ENCODE measurements at regions not wholly inside any gene's neighbourhood (a gene's known extent, or its start where the extent isn't known, plus 50 kb on each side); places are given as distances from the start of the nearest gene placed in this dataset.

DNA sequence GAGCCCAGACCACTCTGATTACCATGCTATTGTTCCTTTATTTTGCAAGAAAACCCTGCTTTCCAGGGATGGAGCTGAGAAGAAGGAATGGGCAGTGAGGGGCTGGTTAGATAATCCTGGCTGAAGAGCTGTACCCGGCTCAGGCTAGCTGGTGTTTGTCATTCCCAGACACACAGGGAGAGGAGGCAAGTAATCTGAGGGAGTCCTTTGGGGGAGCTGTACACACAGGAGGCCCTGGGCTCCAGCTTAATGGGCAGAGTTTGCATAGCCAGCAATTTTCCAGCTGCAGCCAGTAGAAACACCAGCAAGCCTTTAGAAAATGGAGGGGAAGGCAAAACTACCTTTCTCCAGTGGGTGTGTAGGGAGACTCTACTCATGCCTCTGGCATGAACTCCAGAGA is 259.3 kb downstream of the SOX11 start:
- TF ChIP-seq, protein P1, sequence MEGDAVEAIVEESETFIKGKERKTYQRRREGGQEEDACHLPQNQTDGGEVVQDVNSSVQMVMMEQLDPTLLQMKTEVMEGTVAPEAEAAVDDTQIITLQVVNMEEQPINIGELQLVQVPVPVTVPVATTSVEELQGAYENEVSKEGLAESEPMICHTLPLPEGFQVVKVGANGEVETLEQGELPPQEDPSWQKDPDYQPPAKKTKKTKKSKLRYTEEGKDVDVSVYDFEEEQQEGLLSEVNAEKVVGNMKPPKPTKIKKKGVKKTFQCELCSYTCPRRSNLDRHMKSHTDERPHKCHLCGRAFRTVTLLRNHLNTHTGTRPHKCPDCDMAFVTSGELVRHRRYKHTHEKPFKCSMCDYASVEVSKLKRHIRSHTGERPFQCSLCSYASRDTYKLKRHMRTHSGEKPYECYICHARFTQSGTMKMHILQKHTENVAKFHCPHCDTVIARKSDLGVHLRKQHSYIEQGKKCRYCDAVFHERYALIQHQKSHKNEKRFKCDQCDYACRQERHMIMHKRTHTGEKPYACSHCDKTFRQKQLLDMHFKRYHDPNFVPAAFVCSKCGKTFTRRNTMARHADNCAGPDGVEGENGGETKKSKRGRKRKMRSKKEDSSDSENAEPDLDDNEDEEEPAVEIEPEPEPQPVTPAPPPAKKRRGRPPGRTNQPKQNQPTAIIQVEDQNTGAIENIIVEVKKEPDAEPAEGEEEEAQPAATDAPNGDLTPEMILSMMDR (IDR thresholded peaks at IDR 0.05) = no peak
- DNase-seq (ENCODE audit: low spot score) = no peak
- H3K4me1 ChIP-seq (ENCODE audit: control insufficient read depth in 1 of 2, low read depth in 2 of 2) = no peaks in the 10 kb centered on the region
- H3K36me3 ChIP-seq = no peaks in the 10 kb centered on the region
- H3K9me3 ChIP-seq = no peaks in the 10 kb centered on the region
- H3K27me3 ChIP-seq (replicated peaks; ENCODE audit: insufficient read depth) = no peaks in the 10 kb centered on the region
- ATAC-seq (ENCODE audit: insufficient number of reproducible peaks, low FRiP score, low read depth) = no peak
- no peak overlapping the region for H3K4me3 ChIP-seq
- no peak overlapping the region for H3K27ac ChIP-seq

DNA sequence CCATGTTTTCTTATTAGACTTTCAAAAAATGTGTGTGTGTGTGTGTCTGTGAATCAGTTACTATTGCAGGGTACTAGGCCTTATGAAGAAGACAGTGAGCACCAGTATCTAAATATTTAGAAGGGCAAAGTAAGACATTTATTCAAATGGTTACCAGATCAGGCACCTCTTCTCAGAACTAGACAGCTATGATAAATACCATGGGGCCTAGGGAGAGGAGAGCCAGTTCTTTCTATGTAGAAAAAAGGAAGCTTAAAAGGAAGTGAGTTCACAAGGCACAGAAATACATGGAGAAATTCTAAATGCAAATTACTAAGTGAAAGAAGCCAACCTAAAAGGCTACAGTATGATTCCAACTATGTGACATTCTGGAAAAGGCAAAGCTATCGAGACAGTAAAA is 261.3 kb downstream of the SOX11 start:
- ATAC-seq (ENCODE audit: insufficient number of reproducible peaks, low FRiP score, low read depth) (no peak), DNase-seq (ENCODE audit: low spot score) (no peak)
- Histone ChIP-seq H3K27ac (no peak overlapping the region), H3K36me3 (no peaks in the 10 kb centered on the region), H3K27me3 (replicated peaks; ENCODE audit: insufficient read depth) (no peaks in the 10 kb centered on the region), H3K4me1 (ENCODE audit: control insufficient read depth in 1 of 2, low read depth in 2 of 2) (no peaks in the 10 kb centered on the region), H3K9me3 (no peaks in the 10 kb centered on the region), H3K4me3 (no peak overlapping the region)
- TF ChIP-seq, protein P1 (IDR thresholded peaks at IDR 0.05) = no peak

DNA sequence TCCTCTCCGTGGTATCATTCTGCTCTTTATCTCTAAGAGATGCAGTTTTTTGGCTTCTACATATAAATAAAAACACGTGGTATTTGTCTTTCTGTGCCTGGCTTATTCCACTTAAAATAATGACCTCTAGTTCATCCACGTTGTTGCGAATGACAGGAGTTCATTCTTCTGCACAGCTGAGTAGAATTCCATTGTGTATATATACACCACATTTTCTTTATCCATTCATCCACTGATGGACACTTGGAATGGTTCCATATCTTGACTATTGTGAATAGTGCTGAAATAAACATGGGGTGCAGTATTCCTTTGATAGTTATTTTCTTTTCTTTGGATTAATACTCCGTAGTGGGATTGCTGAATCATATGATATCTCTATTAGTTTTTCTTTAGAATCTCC is 262.3 kb downstream of the SOX11 start:
- Histone ChIP-seq H3K4me1 (ENCODE audit: control insufficient read depth in 1 of 2, low read depth in 2 of 2) (no peaks in the 10 kb centered on the region), H3K9me3 (no peaks in the 10 kb centered on the region), H3K36me3 (no peaks in the 10 kb centered on the region), H3K4me3 (no peak overlapping the region), H3K27ac (no peak overlapping the region), H3K27me3 (replicated peaks; ENCODE audit: insufficient read depth) (no peaks in the 10 kb centered on the region)
- no peak for ATAC-seq (ENCODE audit: insufficient number of reproducible peaks, low FRiP score, low read depth)
- TF ChIP-seq, protein P1 (IDR thresholded peaks at IDR 0.05) = no peak
- no peak for DNase-seq (ENCODE audit: low spot score)

- H3K36me3 ChIP-seq = no peaks in the 10 kb centered on the region
- H3K27me3 ChIP-seq (replicated peaks; ENCODE audit: insufficient read depth) = no peaks in the 10 kb centered on the region
- no peaks in the 10 kb centered on the region for H3K4me1 ChIP-seq (ENCODE audit: control insufficient read depth in 1 of 2, low read depth in 2 of 2)
- TF ChIP-seq, protein P1 (IDR thresholded peaks at IDR 0.05) = no peak
- H3K27ac ChIP-seq = no peak overlapping the region
- DNase-seq (ENCODE audit: low spot score) (no peak), ATAC-seq (ENCODE audit: insufficient number of reproducible peaks, low FRiP score, low read depth) (no peak)
- H3K9me3 ChIP-seq = no peaks in the 10 kb centered on the region
- no peak overlapping the region for H3K4me3 ChIP-seq
Measured at GRCh38 chr2:5955921-5956320, 263.7 kb downstream of the SOX11 start.

- Histone ChIP-seq H3K4me1 (ENCODE audit: control insufficient read depth in 1 of 2, low read depth in 2 of 2) (no peaks in the 10 kb centered on the region), H3K27ac (no peak overlapping the region), H3K4me3 (no peak overlapping the region), H3K9me3 (no peaks in the 10 kb centered on the region), H3K27me3 (replicated peaks; ENCODE audit: insufficient read depth) (no peaks in the 10 kb centered on the region), H3K36me3 (no peaks in the 10 kb centered on the region)
- no peak for DNase-seq (ENCODE audit: low spot score)
- no peak for ATAC-seq (ENCODE audit: insufficient number of reproducible peaks, low FRiP score, low read depth)
- TF ChIP-seq, protein P1 (IDR thresholded peaks at IDR 0.05) = no peak
Measured at GRCh38 chr2:5959836-5960820, 267.9 kb downstream of the SOX11 start.
